ENCODE measurements at regions not wholly inside any gene's neighbourhood (a gene's known extent, or its start where the extent isn't known, plus 50 kb on each side); places are given as distances from the start of the nearest gene placed in this dataset.

DNA sequence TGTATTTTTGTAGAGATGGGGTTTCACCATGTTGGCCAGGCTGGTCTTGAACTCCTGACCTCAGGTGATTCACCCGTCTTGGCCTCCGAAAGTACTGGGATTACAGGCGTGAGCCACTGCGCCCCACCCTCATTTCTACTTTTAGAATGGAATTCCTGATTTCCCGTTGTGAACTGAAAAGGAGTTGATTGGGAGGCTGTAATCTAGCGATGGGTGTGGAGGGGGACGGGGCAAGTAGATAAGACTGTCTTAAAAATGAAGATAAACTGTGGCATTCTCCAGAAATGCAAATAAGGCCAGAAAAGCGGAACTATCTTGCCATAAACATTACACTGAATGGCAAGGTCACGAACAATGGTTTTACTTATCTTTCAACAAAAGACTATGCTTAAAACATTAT lies 135.4 kb downstream of the TRIB2 start (continued):
- TF ChIP-seq PRDM15 (CRISPR knock-in tag; IDR thresholded peaks at IDR 0.05) (no peak), ZNF396 (CRISPR knock-in tag; IDR thresholded peaks at IDR 0.05; ENCODE audit: borderline replicate concordance) (no peak), CTCF (IDR thresholded peaks at IDR 0.05) (no peak), AR (CRISPR knock-in tag; IDR thresholded peaks at IDR 0.05) (no peak), ZNF317 (CRISPR knock-in tag; IDR thresholded peaks at IDR 0.05; ENCODE audit: borderline replicate concordance, low read depth) (no peak), SMAD4 (CRISPR knock-in tag; IDR thresholded peaks at IDR 0.05) (no peak)

GRCh38 chr2:12854001-12854530 lies 137.3 kb downstream of the TRIB2 start:
- CTCF ChIA-PET = no interaction called here
- no peaks in the 10 kb centered on the region for H3K27me3 Mint-ChIP-seq (ENCODE audit: low read depth)
- TF ChIP-seq KAT7 (CRISPR knock-in tag; IDR thresholded peaks at IDR 0.05; ENCODE audit: borderline replicate concordance) = no peak
- TF ChIP-seq ZNF232 (CRISPR knock-in tag; IDR thresholded peaks at IDR 0.05) = no peak
- TF ChIP-seq CDX4 (CRISPR knock-in tag; IDR thresholded peaks at IDR 0.05; ENCODE audit: borderline replicate concordance) = no peak
- no peak for TF ChIP-seq RELA (CRISPR knock-in tag; IDR thresholded peaks at IDR 0.05; ENCODE audit: borderline replicate concordance)
- TF ChIP-seq, protein P1, sequence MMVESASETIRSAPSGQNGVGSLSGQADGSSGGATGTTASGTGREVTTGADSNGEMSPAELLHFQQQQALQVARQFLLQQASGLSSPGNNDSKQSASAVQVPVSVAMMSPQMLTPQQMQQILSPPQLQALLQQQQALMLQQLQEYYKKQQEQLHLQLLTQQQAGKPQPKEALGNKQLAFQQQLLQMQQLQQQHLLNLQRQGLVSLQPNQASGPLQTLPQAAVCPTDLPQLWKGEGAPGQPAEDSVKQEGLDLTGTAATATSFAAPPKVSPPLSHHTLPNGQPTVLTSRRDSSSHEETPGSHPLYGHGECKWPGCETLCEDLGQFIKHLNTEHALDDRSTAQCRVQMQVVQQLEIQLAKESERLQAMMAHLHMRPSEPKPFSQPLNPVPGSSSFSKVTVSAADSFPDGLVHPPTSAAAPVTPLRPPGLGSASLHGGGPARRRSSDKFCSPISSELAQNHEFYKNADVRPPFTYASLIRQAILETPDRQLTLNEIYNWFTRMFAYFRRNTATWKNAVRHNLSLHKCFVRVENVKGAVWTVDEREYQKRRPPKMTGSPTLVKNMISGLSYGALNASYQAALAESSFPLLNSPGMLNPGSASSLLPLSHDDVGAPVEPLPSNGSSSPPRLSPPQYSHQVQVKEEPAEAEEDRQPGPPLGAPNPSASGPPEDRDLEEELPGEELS (CRISPR knock-in tag; IDR thresholded peaks at IDR 0.05) = no peak
- no peak for TF ChIP-seq USF2 (CRISPR knock-in tag; IDR thresholded peaks at IDR 0.05)
- no peak for TF ChIP-seq NR3C1 (CRISPR knock-in tag; conservative IDR thresholded peaks at IDR 0.05; ENCODE audit: low read depth)
- no peak for TF ChIP-seq USF1 (CRISPR knock-in tag; IDR thresholded peaks at IDR 0.05)
- TF ChIP-seq ESRRA (CRISPR knock-in tag; IDR thresholded peaks at IDR 0.05; ENCODE audit: borderline replicate concordance) = no peak
- TF ChIP-seq, protein P2, sequence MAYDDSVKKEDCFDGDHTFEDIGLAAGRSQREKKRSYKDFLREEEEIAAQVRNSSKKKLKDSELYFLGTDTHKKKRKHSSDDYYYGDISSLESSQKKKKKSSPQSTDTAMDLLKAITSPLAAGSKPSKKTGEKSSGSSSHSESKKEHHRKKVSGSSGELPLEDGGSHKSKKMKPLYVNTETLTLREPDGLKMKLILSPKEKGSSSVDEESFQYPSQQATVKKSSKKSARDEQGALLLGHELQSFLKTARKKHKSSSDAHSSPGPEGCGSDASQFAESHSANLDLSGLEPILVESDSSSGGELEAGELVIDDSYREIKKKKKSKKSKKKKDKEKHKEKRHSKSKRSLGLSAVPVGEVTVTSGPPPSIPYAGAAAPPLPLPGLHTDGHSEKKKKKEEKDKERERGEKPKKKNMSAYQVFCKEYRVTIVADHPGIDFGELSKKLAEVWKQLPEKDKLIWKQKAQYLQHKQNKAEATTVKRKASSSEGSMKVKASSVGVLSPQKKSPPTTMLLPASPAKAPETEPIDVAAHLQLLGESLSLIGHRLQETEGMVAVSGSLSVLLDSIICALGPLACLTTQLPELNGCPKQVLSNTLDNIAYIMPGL (CRISPR knock-in tag; IDR thresholded peaks at IDR 0.05) = no peak
- TF ChIP-seq TP53 (CRISPR knock-in tag; IDR thresholded peaks at IDR 0.05) = no peak
- no peak for TF ChIP-seq ERG (CRISPR knock-in tag; IDR thresholded peaks at IDR 0.05)
- no peak for TF ChIP-seq ZNF138 (CRISPR knock-in tag; conservative IDR thresholded peaks at IDR 0.05)
- no peak for TF ChIP-seq RORB (CRISPR knock-in tag; IDR thresholded peaks at IDR 0.05)
- no peak for TF ChIP-seq JUN (CRISPR knock-in tag; IDR thresholded peaks at IDR 0.05)

More at GRCh38 chr2:12854001-12854530, 137.3 kb downstream of the TRIB2 start:
- no peaks in the 10 kb centered on the region for H3K4me1 Mint-ChIP-seq
- no peak overlapping the region for H3K4me3 Mint-ChIP-seq
- DNase-seq (ENCODE audit: low spot score) (no peak), ATAC-seq (no peak)
- peaks cover 31% of the 10 kb centered on the region for H3K9me3 Mint-ChIP-seq
- POLR2A ChIA-PET = no interaction called here
- H3K27ac Mint-ChIP-seq = no peak overlapping the region
- H3K36me3 Mint-ChIP-seq = peaks cover 9% of the 10 kb centered on the region

All from WTC11 (cell line).